ENCODE measurements at regions not wholly inside any gene's neighbourhood (a gene's known extent, or its start where the extent isn't known, plus 50 kb on each side); places are given as distances from the start of the nearest gene placed in this dataset.

DNA sequence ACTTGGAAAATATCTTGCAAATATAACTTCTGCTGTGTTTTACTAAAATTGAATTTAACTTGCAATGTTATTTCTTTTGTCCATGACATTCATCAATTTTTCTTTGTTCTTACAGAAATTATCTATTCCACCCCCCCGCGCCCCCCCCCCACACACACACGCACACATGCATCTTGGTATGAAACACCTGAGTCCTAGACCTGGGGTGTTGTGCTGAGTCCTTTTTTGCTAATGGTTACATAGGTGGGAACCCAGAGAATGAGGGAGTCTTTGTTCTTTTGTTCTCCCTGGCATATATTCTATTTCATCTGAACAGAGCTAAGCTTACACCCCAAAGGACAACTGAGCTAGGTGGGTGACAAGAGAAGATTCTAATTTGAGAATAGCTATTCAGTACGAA is 308.9 kb downstream of the CWC27 start:
- H3K4me3 ChIP-seq (replicated peaks in 1 of 2; ENCODE audit: low read depth in 2 of 2, low read length in 2 of 2) = no peak overlapping the region
- TF ChIP-seq, protein P1, sequence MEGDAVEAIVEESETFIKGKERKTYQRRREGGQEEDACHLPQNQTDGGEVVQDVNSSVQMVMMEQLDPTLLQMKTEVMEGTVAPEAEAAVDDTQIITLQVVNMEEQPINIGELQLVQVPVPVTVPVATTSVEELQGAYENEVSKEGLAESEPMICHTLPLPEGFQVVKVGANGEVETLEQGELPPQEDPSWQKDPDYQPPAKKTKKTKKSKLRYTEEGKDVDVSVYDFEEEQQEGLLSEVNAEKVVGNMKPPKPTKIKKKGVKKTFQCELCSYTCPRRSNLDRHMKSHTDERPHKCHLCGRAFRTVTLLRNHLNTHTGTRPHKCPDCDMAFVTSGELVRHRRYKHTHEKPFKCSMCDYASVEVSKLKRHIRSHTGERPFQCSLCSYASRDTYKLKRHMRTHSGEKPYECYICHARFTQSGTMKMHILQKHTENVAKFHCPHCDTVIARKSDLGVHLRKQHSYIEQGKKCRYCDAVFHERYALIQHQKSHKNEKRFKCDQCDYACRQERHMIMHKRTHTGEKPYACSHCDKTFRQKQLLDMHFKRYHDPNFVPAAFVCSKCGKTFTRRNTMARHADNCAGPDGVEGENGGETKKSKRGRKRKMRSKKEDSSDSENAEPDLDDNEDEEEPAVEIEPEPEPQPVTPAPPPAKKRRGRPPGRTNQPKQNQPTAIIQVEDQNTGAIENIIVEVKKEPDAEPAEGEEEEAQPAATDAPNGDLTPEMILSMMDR (IDR thresholded peaks at IDR 0.05; ENCODE audit: low read depth, low read length) = no peak
- DNase-seq (ENCODE audit: low read depth in 2 of 2) = no peak

DNA sequence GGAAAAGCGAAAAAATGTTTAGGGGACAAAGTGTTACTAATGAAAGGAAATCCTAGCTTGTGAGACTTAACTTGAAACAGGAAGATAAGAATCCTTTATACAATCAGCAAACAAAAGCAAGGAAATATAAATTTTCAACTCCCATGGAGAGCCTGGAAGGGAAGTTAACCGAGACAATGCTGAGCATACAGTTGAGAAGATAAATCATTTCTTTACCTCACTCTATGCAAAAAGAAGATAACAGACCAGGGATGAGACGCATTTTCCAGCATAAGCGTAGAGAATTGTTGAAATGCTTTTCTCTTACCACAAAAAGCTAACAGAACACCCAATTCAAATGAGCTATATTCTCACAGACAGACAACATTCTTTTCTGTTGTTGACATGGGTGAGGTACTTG is 309.6 kb downstream of the CWC27 start:
- TF ChIP-seq, protein P1 (IDR thresholded peaks at IDR 0.05; ENCODE audit: low read depth, low read length) = no peak
- no peak for DNase-seq (ENCODE audit: low read depth in 2 of 2)
- no peak overlapping the region for H3K4me3 ChIP-seq (replicated peaks in 1 of 2; ENCODE audit: low read depth in 2 of 2, low read length in 2 of 2)

DNA sequence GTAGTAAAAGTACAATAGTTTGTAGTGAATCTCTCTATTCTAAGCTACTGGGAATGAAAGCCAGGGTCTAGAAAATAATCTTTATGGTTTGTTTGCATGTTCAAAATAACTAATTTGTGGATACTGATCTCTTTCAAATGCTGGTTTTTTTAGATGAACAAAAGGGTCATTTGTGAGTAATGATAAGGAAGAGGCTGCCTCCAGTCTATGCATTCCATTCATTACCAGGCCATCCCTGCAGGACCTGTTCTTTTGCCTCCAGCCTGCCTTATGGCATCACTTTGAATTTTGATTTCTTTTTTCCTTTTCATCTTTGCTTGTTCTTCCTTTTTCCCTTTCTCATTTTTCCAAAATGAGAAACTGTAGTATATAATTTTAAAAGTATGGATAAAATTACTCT is 312.3 kb downstream of the CWC27 start:
- H3K4me3 ChIP-seq (replicated peaks in 1 of 2; ENCODE audit: low read depth in 2 of 2, low read length in 2 of 2) = no peak overlapping the region
- DNase-seq (ENCODE audit: low read depth in 2 of 2) = no peak
- TF ChIP-seq, protein P1 (IDR thresholded peaks at IDR 0.05; ENCODE audit: low read depth, low read length) = no peak

DNA sequence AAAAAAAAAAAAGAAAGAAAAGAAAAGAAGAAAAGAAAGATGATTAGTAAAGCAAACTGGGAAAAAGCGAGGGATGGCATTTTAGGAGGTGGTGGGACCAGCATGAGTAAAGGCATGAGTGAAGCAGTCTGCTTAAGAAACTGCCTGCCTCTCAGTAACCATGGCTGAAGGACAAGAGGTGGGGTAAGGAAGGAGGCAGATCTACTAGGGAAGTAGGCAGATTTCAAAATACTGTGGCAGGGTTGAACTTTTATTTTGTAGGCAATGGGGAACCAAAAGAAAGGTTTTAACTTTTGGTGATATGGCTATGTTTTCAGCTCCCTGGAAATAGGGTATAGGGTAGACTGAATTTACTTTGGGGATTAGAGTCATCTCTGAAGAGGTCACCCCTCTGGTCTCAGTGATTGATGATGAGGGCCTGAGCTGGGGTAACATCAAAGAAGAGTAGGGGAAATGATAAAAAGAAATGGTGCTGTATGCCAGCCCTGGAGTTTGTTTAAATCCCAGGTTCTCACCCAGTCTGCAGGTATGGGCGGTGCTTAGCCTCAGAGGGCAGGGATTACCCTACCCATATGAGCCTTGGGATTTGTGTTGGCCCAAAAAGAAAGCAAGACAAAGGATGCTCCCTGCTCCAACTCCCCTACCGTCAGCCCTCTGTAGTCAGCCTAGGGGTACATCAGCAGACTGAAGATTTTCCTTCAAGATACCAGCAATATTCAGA is 316.2 kb downstream of the CWC27 start:
- DNase-seq (ENCODE audit: low read depth in 2 of 2) = no peak
- H3K4me3 ChIP-seq (replicated peaks in 1 of 2; ENCODE audit: low read depth in 2 of 2, low read length in 2 of 2) = no peak overlapping the region
- TF ChIP-seq, protein P1 (IDR thresholded peaks at IDR 0.05; ENCODE audit: low read depth, low read length) = no peak

DNA sequence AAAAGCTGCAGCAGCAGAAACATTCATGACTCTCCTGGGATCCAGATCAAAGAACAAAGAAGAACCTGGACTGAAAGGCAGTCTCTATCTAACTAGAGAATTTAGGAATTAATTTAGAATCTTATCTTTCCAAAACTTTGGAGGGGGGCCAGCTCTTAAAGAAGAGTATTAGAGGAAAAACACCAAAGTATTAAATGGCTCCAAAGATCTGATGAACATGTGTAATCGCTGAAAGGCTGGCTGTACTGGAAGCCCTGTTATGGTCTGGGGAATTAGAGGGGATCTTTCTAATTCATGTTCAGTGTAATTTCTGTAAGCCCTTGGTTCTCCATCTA is 316.8 kb downstream of the CWC27 start:
- TF ChIP-seq, protein P1 (IDR thresholded peaks at IDR 0.05; ENCODE audit: low read depth, low read length) = no peak
- H3K4me3 ChIP-seq (replicated peaks in 1 of 2; ENCODE audit: low read depth in 2 of 2, low read length in 2 of 2) = no peak overlapping the region
- no peak for DNase-seq (ENCODE audit: low read depth in 2 of 2)

DNA sequence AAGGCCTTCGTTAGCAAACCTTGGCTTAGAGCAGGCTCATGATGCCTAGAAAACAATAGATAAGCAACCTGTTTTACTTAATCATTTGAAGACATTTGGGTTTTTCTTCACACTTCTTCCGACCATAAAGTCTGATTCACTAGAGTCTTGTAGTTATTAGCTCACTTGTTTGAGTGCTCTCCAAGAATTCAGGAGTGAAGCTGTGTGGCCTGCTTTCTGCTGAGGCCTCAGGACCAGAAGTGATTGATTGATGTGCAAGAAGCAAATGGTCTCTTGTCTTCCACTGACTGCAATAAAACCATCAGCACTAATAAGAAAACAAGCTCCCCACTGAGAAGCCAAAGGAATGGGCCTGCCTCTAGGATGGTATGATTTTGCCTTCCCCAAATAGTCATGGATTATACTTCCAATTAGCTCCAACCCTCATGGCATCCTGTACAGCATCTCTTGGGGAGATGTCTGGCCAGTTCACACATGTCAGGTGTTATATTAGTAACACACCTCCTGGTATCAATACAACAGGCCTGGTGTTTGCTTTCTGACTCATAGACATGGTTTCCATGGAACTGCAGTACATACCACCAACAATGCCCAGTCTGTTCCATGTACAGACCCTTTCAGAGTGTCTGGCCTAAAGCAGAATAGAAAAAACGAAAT is 317.6 kb downstream of the CWC27 start:
- TF ChIP-seq, protein P1 (IDR thresholded peaks at IDR 0.05; ENCODE audit: low read depth, low read length) = no peak
- DNase-seq (ENCODE audit: low read depth in 2 of 2) = peak in 1 of 2 donors; percentile 30
- H3K4me3 ChIP-seq (replicated peaks in 1 of 2; ENCODE audit: low read depth in 2 of 2, low read length in 2 of 2) = no peak overlapping the region
